Neural progenitor cell (in vitro differentiated cells): ENCODE measurements at regions not wholly inside any gene's neighbourhood (a gene's known extent, or its start where the extent isn't known, plus 50 kb on each side); places are given as distances from the start of the nearest gene placed in this dataset.

Source experiments
- DNase-seq: peaks from one replicate; pipeline ENCODE4 v3.0.0-alpha.2; 2016; ENCODE audit warnings: low spot score
- H2AFZ ChIP-seq: fragments of 200-600 bp; sonication (generic); replicated peaks from 2 replicates; pipeline ENCODE4 v1.6.1; 2016; ENCODE audit warnings: antibody characterized with exemption
- H3F3A ChIP-seq: fragments of 200-600 bp; sonication (generic); 2 replicates; pipeline ENCODE4 v1.6.1; 2016; ENCODE audit warnings: antibody characterized with exemption, low read depth
- H3K27ac ChIP-seq: fragments of 200-600 bp; sonication (generic); 2 replicates; pipeline ENCODE4 v1.5.1; 2016; ENCODE audit warnings: mild to moderate bottlenecking
- H3K27me3 ChIP-seq: fragments of 200-600 bp; sonication (generic); 2 replicates; pipeline ENCODE4 v1.6.1; 2016; ENCODE audit warnings: mild to moderate bottlenecking, moderate library complexity
- H3K36me3 ChIP-seq: fragments of 200-600 bp; sonication (generic); 2 replicates; pipeline ENCODE4 v1.5.1; 2016
- H3K4me1 ChIP-seq: fragments of 200-600 bp; sonication (generic); 2 replicates; pipeline ENCODE4 v1.6.1; 2016; ENCODE audit warnings: mixed run types
- H3K4me2 ChIP-seq: fragments of 200-600 bp; sonication (generic); 2 replicates; pipeline ENCODE4 v1.6.1; 2016
- H3K4me3 ChIP-seq: fragments of 200-600 bp; sonication (generic); 2 replicates; pipeline ENCODE4 v1.5.1; 2016
- H3K79me2 ChIP-seq: fragments of 200-600 bp; sonication (generic); 2 replicates; pipeline ENCODE4 v1.6.1; 2016; ENCODE audit warnings: low read depth
- H3K9ac ChIP-seq: fragments of 200-600 bp; sonication (generic); 2 replicates; pipeline ENCODE4 v1.6.1; 2016
- H3K9me3 ChIP-seq: fragments of 200-600 bp; sonication (generic); 2 replicates; pipeline ENCODE4 v1.5.1; 2016; ENCODE audit warnings: low read depth
- H4K20me1 ChIP-seq: fragments of 200-600 bp; sonication (generic); 2 replicates; pipeline ENCODE4 v1.6.1; 2016; ENCODE audit warnings: low read depth
- H3K27ac Mint-ChIP-seq: 3 replicates; pipeline ENCODE4 v1.8.0; 2021; ENCODE audit warnings: mixed read lengths
- H3K27me3 Mint-ChIP-seq: 2 replicates; pipeline ENCODE4 v1.8.0; 2022; ENCODE audit warnings: low read depth, mild to moderate bottlenecking, inconsistent platforms, moderate library complexity, mixed read lengths; ENCODE audit not compliant: insufficient read depth
- H3K36me3 Mint-ChIP-seq: 3 replicates; pipeline ENCODE4 v1.8.0; 2021; ENCODE audit warnings: mixed read lengths
- H3K4me1 Mint-ChIP-seq: 3 replicates; pipeline ENCODE4 v1.8.0; 2021; ENCODE audit warnings: mixed read lengths
- H3K4me3 Mint-ChIP-seq: 3 replicates; pipeline ENCODE4 v1.8.0; 2021; ENCODE audit warnings: mild to moderate bottlenecking, moderate library complexity, mixed read lengths
- H3K9me3 Mint-ChIP-seq: 3 replicates; pipeline ENCODE4 v1.8.0; 2020; ENCODE audit warnings: mixed read lengths
- CTCF ChIP-seq: fragments of 200-600 bp; sonication (generic); IDR thresholded peaks from 2 replicates; pipeline ENCODE4 v1.5.1; 2017; ENCODE audit warnings: antibody characterized with exemption, mild to moderate bottlenecking
- EZH2 ChIP-seq: fragments of 200-600 bp; sonication (generic); IDR thresholded peaks from 2 replicates; pipeline ENCODE4 v1.6.1; 2017; ENCODE audit warnings: antibody characterized with exemption, mild to moderate bottlenecking, moderate library complexity
- EZH2phosphoT487 ChIP-seq: fragments of 200-600 bp; sonication (generic); IDR thresholded peaks from 2 replicates; pipeline ENCODE4 v1.6.1; 2017; ENCODE audit warnings: antibody characterized with exemption

DNA sequence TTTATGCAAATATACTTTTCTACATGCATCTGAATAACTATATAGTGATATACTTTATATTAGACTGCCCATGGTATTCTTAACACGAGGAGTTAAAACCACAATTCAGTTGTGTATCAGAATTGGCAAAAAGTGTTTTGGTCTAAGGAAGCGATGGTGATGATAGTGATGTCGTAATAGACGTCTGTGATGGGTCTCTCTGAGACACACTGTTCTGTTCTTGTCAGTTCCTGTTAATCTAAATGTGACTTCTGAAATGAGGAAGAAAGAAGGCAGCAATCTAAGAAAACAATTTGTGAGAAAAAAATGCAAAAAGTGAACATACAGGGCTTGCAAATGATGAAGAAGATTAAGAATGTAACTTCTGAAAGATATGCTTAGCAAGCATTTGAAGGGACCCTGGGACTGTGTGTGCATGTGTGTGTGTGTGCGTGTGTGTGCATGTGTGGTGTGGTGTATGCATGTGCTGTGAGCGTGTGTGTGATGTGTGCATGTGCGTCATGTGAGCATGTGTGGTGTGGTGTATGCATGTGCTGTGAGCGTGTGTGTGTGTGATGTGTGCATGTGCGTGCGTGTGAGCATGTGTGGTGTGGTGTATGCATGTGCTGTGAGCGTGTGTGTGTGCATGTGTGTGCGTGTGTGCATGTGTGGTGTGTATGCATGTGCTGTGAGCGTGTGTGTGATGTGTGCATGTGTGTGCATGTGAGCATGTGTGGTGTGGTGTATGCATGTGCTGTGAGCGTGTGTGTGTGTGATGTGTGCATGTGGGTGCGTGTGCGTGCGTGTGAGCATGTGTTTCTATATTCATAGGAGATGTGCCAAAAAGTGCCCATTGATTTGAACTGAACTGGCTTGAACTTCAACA lies 131.8 kb downstream of the IRS2 start:
- Histone ChIP-seq H3F3A (no peaks in the 10 kb centered on the region), H3K4me3 (no peak overlapping the region), H3K9ac (no peak overlapping the region), H3K79me2 (no peaks in the 10 kb centered on the region), H2AFZ (no peak overlapping the region), H3K27ac (no peak overlapping the region), H4K20me1 (no peaks in the 10 kb centered on the region), H3K9me3 (no peaks in the 10 kb centered on the region), H3K4me2 (no peak overlapping the region), H3K27me3 (no peaks in the 10 kb centered on the region), H3K36me3 (no peaks in the 10 kb centered on the region), H3K4me1 (no peaks in the 10 kb centered on the region)
- H3K27me3 Mint-ChIP-seq: peaks cover 3% of the 10 kb centered on the region
- H3K4me1 Mint-ChIP-seq: no peaks in the 10 kb centered on the region
- H3K4me3 Mint-ChIP-seq: no peak overlapping the region
- H3K9me3 Mint-ChIP-seq: no peaks in the 10 kb centered on the region
- DNase-seq: no peak
- TF ChIP-seq EZH2phosphoT487 (no peak), EZH2 (no peak), CTCF (no peak)
- H3K36me3 Mint-ChIP-seq: no peaks in the 10 kb centered on the region
- no peak overlapping the region for H3K27ac Mint-ChIP-seq

DNA sequence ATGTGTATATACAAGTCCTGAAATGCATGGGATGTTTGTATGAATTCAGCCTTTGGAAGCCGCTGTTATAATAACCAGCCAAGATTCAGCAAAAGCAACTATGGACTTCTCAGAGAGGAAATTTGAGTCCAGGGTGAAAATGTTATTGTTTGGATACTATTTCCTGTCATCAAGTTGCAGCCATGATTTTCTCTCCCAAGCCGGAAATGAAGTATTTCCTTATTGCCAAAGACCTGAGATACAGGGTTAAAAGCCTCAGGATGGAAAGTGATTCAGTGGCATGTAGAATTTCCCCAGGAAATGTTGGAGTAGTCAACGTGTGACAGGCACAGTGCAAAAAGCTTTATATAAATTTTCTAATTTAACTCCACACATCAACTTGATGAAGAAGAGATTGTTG lies 133.9 kb downstream of the IRS2 start:
- no peak overlapping the region for H3K4me2 ChIP-seq
- no peaks in the 10 kb centered on the region for H3K36me3 Mint-ChIP-seq
- no peak overlapping the region for H3K27ac ChIP-seq
- no peak for DNase-seq
- no peaks in the 10 kb centered on the region for H3K9me3 ChIP-seq
- peaks cover 1% of the 10 kb centered on the region for H3K4me1 ChIP-seq
- no peaks in the 10 kb centered on the region for H3F3A ChIP-seq
- H3K36me3 ChIP-seq: no peaks in the 10 kb centered on the region
- no peaks in the 10 kb centered on the region for H3K27me3 ChIP-seq
- H3K79me2 ChIP-seq: no peaks in the 10 kb centered on the region
- no peak overlapping the region for H3K9ac ChIP-seq
- TF ChIP-seq EZH2 (no peak), CTCF (no peak), EZH2phosphoT487 (no peak)
- H3K4me3 Mint-ChIP-seq: no peak overlapping the region
- H4K20me1 ChIP-seq: no peaks in the 10 kb centered on the region
- no peaks in the 10 kb centered on the region for H3K4me1 Mint-ChIP-seq
- H3K27me3 Mint-ChIP-seq: peaks cover 5% of the 10 kb centered on the region
- H3K27ac Mint-ChIP-seq: no peak overlapping the region
- H3K4me3 ChIP-seq: no peak overlapping the region
- no peaks in the 10 kb centered on the region for H3K9me3 Mint-ChIP-seq
- no peak overlapping the region for H2AFZ ChIP-seq

DNA sequence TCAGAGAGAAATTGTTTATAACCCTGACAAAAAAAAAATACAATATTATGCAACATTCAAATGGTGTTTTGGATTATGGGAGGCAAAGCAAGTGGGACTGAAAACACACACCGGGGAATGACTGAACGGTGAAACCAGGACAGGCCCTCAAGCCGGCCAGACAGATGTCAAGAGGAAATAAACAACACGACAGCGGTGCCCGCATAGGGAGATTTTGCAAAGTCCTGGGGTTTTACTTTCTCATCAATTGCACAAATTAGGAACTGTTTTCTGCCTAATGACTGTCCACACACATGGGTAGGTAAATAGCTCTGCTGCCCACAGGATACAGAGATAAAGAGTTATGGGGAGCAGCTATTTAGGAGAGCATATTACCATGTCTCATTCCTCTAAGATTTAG lies 134.5 kb downstream of the IRS2 start:
- H3K9me3 ChIP-seq: no peaks in the 10 kb centered on the region
- Mint-ChIP-seq H3K27ac (no peak overlapping the region), H3K27me3 (peaks cover 5% of the 10 kb centered on the region), H3K4me3 (no peak overlapping the region), H3K4me1 (peaks cover 5% of the 10 kb centered on the region), H3K36me3 (no peaks in the 10 kb centered on the region), H3K9me3 (no peaks in the 10 kb centered on the region)
- H3K4me1 ChIP-seq: peaks cover 8% of the 10 kb centered on the region
- H3K36me3 ChIP-seq: no peaks in the 10 kb centered on the region
- no peak overlapping the region for H3K4me3 ChIP-seq
- no peak overlapping the region for H3K27ac ChIP-seq
- H3K27me3 ChIP-seq: no peaks in the 10 kb centered on the region
- no peaks in the 10 kb centered on the region for H3F3A ChIP-seq
- H3K79me2 ChIP-seq: no peaks in the 10 kb centered on the region
- H4K20me1 ChIP-seq: no peaks in the 10 kb centered on the region
- H3K4me2 ChIP-seq: no peak overlapping the region
- TF ChIP-seq CTCF: no peak
- no peak for TF ChIP-seq EZH2
- TF ChIP-seq EZH2phosphoT487: no peak
- H3K9ac ChIP-seq: no peak overlapping the region
- H2AFZ ChIP-seq: no peak overlapping the region
- DNase-seq: no peak
